Naive thymus-derived CD4-positive, alpha-beta T cell (primary cell): ENCODE measurements at regions not wholly inside any gene's neighbourhood (a gene's known extent, or its start where the extent isn't known, plus 50 kb on each side); places are given as distances from the start of the nearest gene placed in this dataset.

Experiments
- ATAC-seq: fragments of 150-1000 bp; cut with Tn5 transposase; 2 replicates; pipeline ENCODE4 v1.10.0; 2021; ENCODE audit warnings: mild to moderate bottlenecking, moderate library complexity
- CTCF ChIA-PET: fragments of 350-600 bp; sonication (Branson Sonifier 250); formaldehyde crosslinking; loops from one replicate; lab custom pipeline; 2021; ENCODE audit warnings: antibody characterized with exemption; lab: Charles Lee
- POLR2A ChIA-PET: fragments of 350-600 bp; sonication (Branson Sonifier 250); formaldehyde crosslinking; loops from one replicate; lab custom pipeline; 2021; ENCODE audit warnings: antibody characterized with exemption, inconsistent platforms; lab: Charles Lee
- DNase-seq, 9 donors: peaks; one replicate each; pipeline versions ENCODE4 v3.0.0 to v3.0.0-alpha.2; 2020 to 2022; ENCODE audit warnings: mixed read lengths in 1 of 9
- H3K27ac ChIP-seq: one replicate; pipeline ENCODE4 v1.7.0; 2013; ENCODE audit warnings: mild to moderate bottlenecking, low read depth, low read length, moderate library complexity
- H3K27me3 ChIP-seq, 2 donors: one replicate each; pipeline ENCODE4 v1.7.0; 2013; ENCODE audit warnings: low read length in 2 of 2, mild to moderate bottlenecking in 2 of 2, moderate library complexity in 2 of 2; ENCODE audit not compliant: control insufficient read depth in 2 of 2, insufficient read depth in 2 of 2
- H3K36me3 ChIP-seq, 3 experiments: 1 replicate in 2 of 3; 2 replicates in 1 of 3; pipeline ENCODE4 v1.7.0; 2013; ENCODE audit warnings: low read length in 3 of 3, mild to moderate bottlenecking in 3 of 3, moderate library complexity in 1 of 3; ENCODE audit not compliant: insufficient read depth in 3 of 3, control insufficient read depth in 2 of 3
- H3K4me1 ChIP-seq, 2 donors: one replicate each; pipeline ENCODE4 v1.7.0; 2013; ENCODE audit warnings: low read length in 2 of 2, mild to moderate bottlenecking in 2 of 2, moderate library complexity in 1 of 2; ENCODE audit not compliant: control insufficient read depth in 2 of 2, insufficient read depth in 2 of 2
- H3K4me3 ChIP-seq: 2 replicates; pipeline ENCODE4 v1.7.0; 2013; ENCODE audit warnings: mild to moderate bottlenecking, low read length
- H3K9me3 ChIP-seq, 3 experiments: 1 replicate in 2 of 3; 2 replicates in 1 of 3; pipeline ENCODE4 v1.7.0; 2013; ENCODE audit warnings: low read length in 3 of 3; ENCODE audit not compliant: control insufficient read depth in 2 of 3
- H3K27ac Mint-ChIP-seq, 9 donors: one replicate each; pipeline ENCODE4 v1.8.0; 2020 to 2022; ENCODE audit warnings: mixed read lengths in 9 of 9, mild to moderate bottlenecking in 8 of 9, moderate library complexity in 5 of 9, inconsistent platforms in 2 of 9
- H3K27me3 Mint-ChIP-seq, 5 donors: one replicate each; pipeline ENCODE4 v1.8.0; 2021 to 2022; ENCODE audit warnings: mixed read lengths in 5 of 5, mild to moderate bottlenecking in 1 of 5
- H3K36me3 Mint-ChIP-seq, 5 donors: one replicate each; pipeline ENCODE4 v1.8.0; 2020 to 2022; ENCODE audit warnings: mixed read lengths in 5 of 5, mild to moderate bottlenecking in 3 of 5, inconsistent platforms in 1 of 5
- H3K4me1 Mint-ChIP-seq, 7 donors: one replicate each; pipeline ENCODE4 v1.8.0; 2020 to 2022; ENCODE audit warnings: mixed read lengths in 7 of 7, mild to moderate bottlenecking in 3 of 7, inconsistent platforms in 1 of 7
- H3K4me3 Mint-ChIP-seq, 10 donors: one replicate each; pipeline ENCODE4 v1.8.0; 2020 to 2022; ENCODE audit warnings: mild to moderate bottlenecking in 10 of 10, mixed read lengths in 10 of 10, moderate library complexity in 6 of 10, inconsistent platforms in 2 of 10
- H3K9me3 Mint-ChIP-seq, 11 donors: one replicate each; pipeline ENCODE4 v1.8.0; 2020 to 2022; ENCODE audit warnings: mixed read lengths in 11 of 11, mild to moderate bottlenecking in 4 of 11, inconsistent platforms in 1 of 11, moderate library complexity in 1 of 11
- intact Hi-C, 2 donors: fragments of 100-400 bp; cut with micrococcal nuclease; formaldehyde crosslinking; loops; one replicate each; pipeline ENCODE4 v1.15.1; 2023

GRCh38 chr16:48824271-48824670, 214.3 kb upstream of the N4BP1 start:
- no peak overlapping the region for H3K4me3 Mint-ChIP-seq
- CTCF ChIA-PET: no interaction called here
- Histone ChIP-seq H3K27ac (no peak overlapping the region), H3K4me3 (no peak overlapping the region), H3K9me3 (no peaks in the 10 kb centered on the region), H3K36me3 (no peaks in the 10 kb centered on the region), H3K4me1 (no peaks in the 10 kb centered on the region), H3K27me3 (no peaks in the 10 kb centered on the region)
- no peaks in the 10 kb centered on the region for H3K4me1 Mint-ChIP-seq
- no peak overlapping the region for H3K27ac Mint-ChIP-seq
- no peaks in the 10 kb centered on the region for H3K36me3 Mint-ChIP-seq
- intact Hi-C loops: no loop called here
- DNase-seq (no peak), ATAC-seq (no peak)
- POLR2A ChIA-PET: no interaction called here
- peaks cover 0 to 11% (median 4%) of the 10 kb centered on the region in 11 donors for H3K9me3 Mint-ChIP-seq
- H3K27me3 Mint-ChIP-seq: peaks cover 0 to 7% (median 4%) of the 10 kb centered on the region in 5 donors

- POLR2A ChIA-PET: no interaction called here
- Mint-ChIP-seq H3K4me1 (no peaks in the 10 kb centered on the region), H3K9me3 (peaks cover 0 to 11% (median 4%) of the 10 kb centered on the region in 11 donors), H3K36me3 (no peaks in the 10 kb centered on the region), H3K4me3 (no peak overlapping the region), H3K27ac (no peak overlapping the region), H3K27me3 (peaks cover 0 to 7% (median 4%) of the 10 kb centered on the region in 5 donors)
- Histone ChIP-seq H3K27ac (no peak overlapping the region), H3K36me3 (no peaks in the 10 kb centered on the region), H3K4me3 (no peak overlapping the region), H3K27me3 (no peaks in the 10 kb centered on the region), H3K9me3 (no peaks in the 10 kb centered on the region), H3K4me1 (no peaks in the 10 kb centered on the region)
- CTCF ChIA-PET: no interaction called here
- ATAC-seq: no peak
- DNase-seq: no peak
- intact Hi-C loops: no loop called here
Observed at GRCh38 chr16:48822431-48822830, 212.5 kb upstream of the N4BP1 start.

GRCh38 chr16:48820379-48820778, 210.4 kb upstream of the N4BP1 start:
- CTCF ChIA-PET: interaction anchor here (0.6 kb wide), 1 partner anchor 79 kb away, joined by 3 read pairs; no protein-coding TSS in a partner anchor
- H3K36me3 Mint-ChIP-seq: no peaks in the 10 kb centered on the region
- H3K4me3 ChIP-seq: no peak overlapping the region
- H3K9me3 Mint-ChIP-seq: peaks cover 0 to 7% (median 0%) of the 10 kb centered on the region in 11 donors
- H3K27ac ChIP-seq: no peak overlapping the region
- ATAC-seq (no peak), DNase-seq (no peak)
- H3K27me3 Mint-ChIP-seq: peaks cover 0 to 8% (median 3%) of the 10 kb centered on the region in 5 donors
- no peaks in the 10 kb centered on the region for H3K4me1 Mint-ChIP-seq
- H3K27ac Mint-ChIP-seq: no peak overlapping the region
- no peaks in the 10 kb centered on the region for H3K36me3 ChIP-seq
- POLR2A ChIA-PET: no interaction called here
- no peaks in the 10 kb centered on the region for H3K9me3 ChIP-seq
- no peaks in the 10 kb centered on the region for H3K27me3 ChIP-seq
- no peak overlapping the region for H3K4me3 Mint-ChIP-seq
- H3K4me1 ChIP-seq: no peaks in the 10 kb centered on the region
- intact Hi-C loops: no loop called here

- POLR2A ChIA-PET: no interaction called here
- Histone ChIP-seq H3K4me1 (no peaks in the 10 kb centered on the region), H3K9me3 (no peaks in the 10 kb centered on the region), H3K36me3 (no peaks in the 10 kb centered on the region), H3K4me3 (no peak overlapping the region), H3K27ac (no peak overlapping the region), H3K27me3 (no peaks in the 10 kb centered on the region)
- CTCF ChIA-PET: no interaction called here
- intact Hi-C loops: no loop called here
- no peak for DNase-seq
- H3K9me3 Mint-ChIP-seq: peaks cover 0 to 5% (median 2%) of the 10 kb centered on the region in 11 donors
- H3K27ac Mint-ChIP-seq: no peak overlapping the region
- H3K4me3 Mint-ChIP-seq: no peak overlapping the region
- H3K4me1 Mint-ChIP-seq: no peaks in the 10 kb centered on the region
- no peak for ATAC-seq
- peaks cover 0 to 12% (median 9%) of the 10 kb centered on the region in 5 donors for H3K27me3 Mint-ChIP-seq
- H3K36me3 Mint-ChIP-seq: no peaks in the 10 kb centered on the region
Observed at GRCh38 chr16:48818257-48818656, 208.3 kb upstream of the N4BP1 start.

GRCh38 chr16:48817032-48817431, 207.1 kb upstream of the N4BP1 start:
- POLR2A ChIA-PET: no interaction called here
- Histone ChIP-seq H3K27ac (no peak overlapping the region), H3K9me3 (no peaks in the 10 kb centered on the region), H3K4me3 (no peak overlapping the region), H3K4me1 (no peaks in the 10 kb centered on the region), H3K27me3 (peaks cover 0 to 8% of the 10 kb centered on the region in 2 donors), H3K36me3 (no peaks in the 10 kb centered on the region)
- H3K36me3 Mint-ChIP-seq: peaks cover 0 to 8% (median 0%) of the 10 kb centered on the region in 5 donors
- H3K4me1 Mint-ChIP-seq: no peaks in the 10 kb centered on the region
- H3K4me3 Mint-ChIP-seq: no peak overlapping the region
- intact Hi-C loops: no loop called here
- peaks cover 9 to 24% (median 21%) of the 10 kb centered on the region in 5 donors for H3K27me3 Mint-ChIP-seq
- ATAC-seq: no peak
- H3K9me3 Mint-ChIP-seq: peaks cover 0 to 13% (median 4%) of the 10 kb centered on the region in 11 donors
- CTCF ChIA-PET: no interaction called here
- no peak for DNase-seq
- peak overlapping the region in 1 of 9 donors; percentile 21 for H3K27ac Mint-ChIP-seq

DNA sequence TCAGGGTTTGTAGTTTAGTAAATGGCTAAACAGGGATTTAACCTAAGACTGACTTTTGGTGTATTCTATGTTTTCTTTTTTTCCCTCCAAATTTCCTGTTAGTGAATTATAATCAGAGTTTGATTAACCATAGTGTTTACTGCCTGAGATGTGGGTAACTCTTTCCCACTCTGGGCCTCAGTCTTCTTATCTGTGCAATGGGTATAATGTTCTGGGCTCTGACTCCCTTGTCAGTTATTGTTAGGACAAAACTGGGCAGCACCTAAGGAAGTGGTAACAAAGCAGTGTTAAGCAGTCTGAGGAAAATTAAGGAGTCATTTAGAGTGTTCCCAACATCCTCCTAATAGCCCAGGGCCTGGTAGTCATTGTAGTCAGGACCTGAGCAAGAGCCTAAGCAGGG, 206.4 kb upstream of the N4BP1 start:
- no peak for DNase-seq
- ChIA-PET POLR2A (no interaction called here), CTCF (no interaction called here)
- H3K27me3 Mint-ChIP-seq: peaks cover 16 to 30% (median 27%) of the 10 kb centered on the region in 5 donors
- peaks cover 0 to 19% (median 4%) of the 10 kb centered on the region in 11 donors for H3K9me3 Mint-ChIP-seq
- no peaks in the 10 kb centered on the region for H3K4me1 ChIP-seq
- peaks cover 0 to 8% of the 10 kb centered on the region in 2 donors for H3K27me3 ChIP-seq
- H3K27ac ChIP-seq: no peak overlapping the region
- no peaks in the 10 kb centered on the region for H3K9me3 ChIP-seq
- peaks cover 0 to 3% (median 0%) of the 10 kb centered on the region in 7 donors for H3K4me1 Mint-ChIP-seq
- no peak for ATAC-seq
- H3K36me3 ChIP-seq: no peaks in the 10 kb centered on the region
- H3K36me3 Mint-ChIP-seq: peaks cover 0 to 8% (median 0%) of the 10 kb centered on the region in 5 donors
- no peak overlapping the region for H3K27ac Mint-ChIP-seq
- no peak overlapping the region for H3K4me3 ChIP-seq
- no peak overlapping the region for H3K4me3 Mint-ChIP-seq
- intact Hi-C loops: no loop called here

GRCh38 chr16:48814994-48815393, 205.0 kb upstream of the N4BP1 start:
- H3K36me3 Mint-ChIP-seq: peaks cover 0 to 8% (median 0%) of the 10 kb centered on the region in 5 donors
- POLR2A ChIA-PET: no interaction called here
- peaks cover 21 to 35% (median 31%) of the 10 kb centered on the region in 5 donors for H3K27me3 Mint-ChIP-seq
- Histone ChIP-seq H3K36me3 (no peaks in the 10 kb centered on the region), H3K27ac (no peak overlapping the region), H3K9me3 (no peaks in the 10 kb centered on the region), H3K4me3 (no peak overlapping the region), H3K4me1 (no peaks in the 10 kb centered on the region), H3K27me3 (peaks cover 0 to 8% of the 10 kb centered on the region in 2 donors)
- CTCF ChIA-PET: no interaction called here
- intact Hi-C loops: no loop called here
- no peak overlapping the region for H3K4me3 Mint-ChIP-seq
- no peak overlapping the region for H3K27ac Mint-ChIP-seq
- DNase-seq (no peak), ATAC-seq (no peak)
- peaks cover 0 to 4% (median 0%) of the 10 kb centered on the region in 7 donors for H3K4me1 Mint-ChIP-seq
- H3K9me3 Mint-ChIP-seq: peaks cover 0 to 19% (median 3%) of the 10 kb centered on the region in 11 donors
